NCI-H345 treated with DMSO at 0.1 percent for 48 hours (cell line): ENCODE measurements at regions not wholly inside any gene's neighbourhood (a gene's known extent, or its start where the extent isn't known, plus 50 kb on each side); places are given as distances from the start of the nearest gene placed in this dataset.

ENCODE experiments used
- DNase-seq: peaks from one replicate; lab custom pipeline; 2025; ENCODE audit not compliant: unreplicated experiment; lab: John Stamatoyannopoulos, UW

- no peak for DNase-seq
Observed at GRCh38 chr10:21327289-21327993, 198.0 kb downstream of the SKIDA1 start.

GRCh38 chr10:21326594-21327288 lies 198.7 kb downstream of the SKIDA1 start:
- no peak for DNase-seq

DNA sequence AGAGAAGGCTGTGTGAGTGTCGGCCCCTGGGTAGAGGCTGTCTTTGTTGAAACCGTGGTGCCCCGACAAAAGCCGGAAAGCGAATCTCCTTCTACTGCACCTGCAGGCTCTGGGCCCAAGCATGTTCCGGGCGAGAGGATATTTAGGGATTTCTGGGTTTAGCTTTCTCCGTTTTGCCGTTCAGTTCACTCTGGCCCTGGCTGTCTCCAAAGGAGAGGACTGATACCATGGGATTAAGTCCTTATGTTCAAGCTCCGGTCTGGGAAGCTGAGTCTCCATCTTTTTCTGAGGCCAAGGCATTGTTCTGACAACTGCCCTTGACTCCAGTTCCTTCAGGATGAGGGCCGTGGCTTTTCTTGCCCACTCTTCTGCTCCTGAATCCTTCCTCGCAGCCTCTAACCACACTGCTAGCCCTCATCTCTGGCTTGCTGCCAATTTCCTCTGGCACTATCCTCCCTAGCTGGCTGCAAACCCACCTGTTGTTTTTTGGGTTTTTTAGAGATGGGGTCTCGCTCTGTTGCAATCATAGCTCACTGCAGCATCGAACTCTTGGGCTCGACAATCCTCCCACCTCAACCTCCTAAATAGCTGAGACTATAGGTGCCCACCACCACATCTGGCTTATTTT lies 206.8 kb downstream of the SKIDA1 start:
- DNase-seq, result no peak

DNA sequence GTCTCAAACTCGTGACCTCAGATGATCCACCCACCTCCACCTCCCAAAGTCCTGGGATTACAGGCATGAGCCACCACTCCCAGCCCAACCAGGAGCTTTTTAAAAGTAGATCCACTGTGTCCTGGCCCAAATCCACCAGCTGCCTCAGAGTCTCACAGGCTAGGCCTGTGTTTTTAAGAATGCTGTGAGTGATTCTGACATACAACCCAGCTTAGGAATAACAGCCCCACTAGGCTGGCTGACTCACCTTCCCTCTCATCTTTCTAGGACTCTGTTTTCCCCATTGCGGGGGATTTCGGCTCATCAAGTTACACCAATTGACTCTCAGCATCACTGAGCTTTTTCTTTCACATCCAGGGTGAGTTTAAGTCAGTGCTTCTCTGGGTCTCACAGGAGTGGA lies 207.6 kb downstream of the SKIDA1 start:
- no peak for DNase-seq

- no peak for DNase-seq
Observed at GRCh38 chr10:21315645-21316220, 209.7 kb downstream of the SKIDA1 start.

DNA sequence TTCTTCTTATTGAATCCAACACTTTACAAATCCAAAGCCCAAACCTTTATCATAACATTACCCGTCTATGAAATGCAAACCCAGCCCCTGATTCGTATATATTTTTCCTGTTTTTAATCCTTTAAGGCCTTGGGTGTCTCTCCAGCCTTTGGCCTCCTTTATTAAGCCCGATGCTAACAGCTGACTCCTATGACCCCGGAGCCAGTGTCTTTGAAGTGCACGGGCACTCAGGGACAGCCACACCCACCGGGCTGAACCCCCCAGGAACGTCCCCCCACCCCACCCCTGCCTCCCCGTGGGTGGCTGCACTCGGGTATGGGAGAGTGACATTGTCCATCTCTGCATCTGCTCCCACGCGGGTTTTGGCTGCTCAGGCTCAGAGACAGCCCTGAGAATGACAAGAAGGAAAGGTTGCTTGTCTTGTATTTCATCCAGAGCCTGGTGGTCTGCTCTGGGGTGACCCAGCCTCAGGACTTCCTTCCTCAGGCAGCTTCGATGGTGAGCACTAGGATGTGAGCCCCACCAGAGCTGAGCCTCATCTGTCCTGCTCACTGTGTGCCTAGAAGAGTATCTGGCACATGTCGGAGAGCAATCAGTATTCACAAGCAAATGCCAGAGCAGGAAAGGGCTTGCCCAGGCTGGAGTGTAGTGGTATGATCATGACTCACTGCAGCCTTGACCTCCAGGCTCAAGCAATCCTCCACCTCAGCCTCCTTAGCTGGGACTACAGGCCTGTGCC lies 210.4 kb downstream of the SKIDA1 start:
- DNase-seq, result no peak

- DNase-seq, result no peak
Observed at GRCh38 chr10:21314111-21314626, 211.3 kb downstream of the SKIDA1 start.

DNA sequence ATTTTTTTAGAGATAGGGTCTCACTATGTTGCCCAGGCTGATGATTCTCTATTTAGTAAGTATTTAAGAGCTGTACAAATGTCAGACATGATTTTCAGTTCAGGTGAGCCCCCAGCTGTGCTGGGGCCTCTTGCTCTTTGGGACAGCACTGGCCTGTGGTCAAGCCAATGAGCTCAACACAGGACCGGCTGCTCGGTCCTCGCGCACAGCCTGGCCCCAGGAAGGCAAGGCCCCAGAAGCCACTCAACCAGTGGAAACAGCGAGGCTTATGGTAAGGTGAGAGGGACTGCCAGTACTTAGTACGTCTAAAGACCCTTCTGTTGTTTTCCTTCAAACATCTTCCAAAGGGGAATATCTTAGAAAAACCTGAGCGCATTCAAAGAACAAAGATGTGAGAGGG lies 211.8 kb downstream of the SKIDA1 start:
- no peak for DNase-seq

DNA sequence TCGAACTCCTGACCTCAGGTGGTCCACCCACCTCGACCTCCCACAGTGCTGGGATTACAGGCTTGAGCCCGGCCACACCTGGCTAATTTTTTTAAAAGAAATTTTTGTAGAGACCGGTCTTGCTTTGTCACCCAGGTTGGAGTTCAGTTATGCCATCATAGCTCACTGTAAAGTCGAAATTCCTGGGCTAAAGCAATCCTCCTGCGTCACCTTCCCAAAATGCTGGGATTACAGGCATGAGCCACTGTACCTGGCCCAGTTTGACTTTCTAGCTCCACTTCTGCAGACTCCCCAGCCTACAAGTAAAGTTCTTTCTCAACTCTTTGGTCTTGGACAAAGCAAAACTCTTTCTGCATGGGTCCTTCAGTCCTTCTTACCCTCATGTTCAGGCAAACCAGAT lies 214.1 kb downstream of the SKIDA1 start:
- no peak for DNase-seq

DNA sequence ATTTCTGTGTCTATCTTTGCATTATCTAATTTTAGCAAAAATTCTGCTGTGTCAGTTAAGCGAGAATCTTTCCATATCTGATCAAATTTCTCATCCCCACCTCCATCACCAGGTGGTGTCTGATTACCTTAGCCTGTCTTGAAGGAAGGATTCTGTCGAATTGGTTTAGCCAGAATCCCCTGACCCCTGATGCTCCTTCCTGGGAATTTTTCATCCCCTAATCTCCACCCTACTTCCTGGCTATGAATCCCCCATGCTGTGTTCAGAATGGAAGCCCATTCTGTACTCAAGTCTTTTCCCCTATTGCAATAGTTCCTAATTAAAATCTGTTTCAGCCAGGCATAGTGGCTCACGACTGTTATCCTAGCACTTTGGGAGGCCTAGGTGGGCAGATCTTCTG lies 216.1 kb downstream of the SKIDA1 start:
- no peak for DNase-seq

GRCh38 chr10:21308946-21309345 lies 216.5 kb downstream of the SKIDA1 start:
- no peak for DNase-seq

GRCh38 chr10:21308018-21308417 lies 217.5 kb downstream of the SKIDA1 start:
- DNase-seq, result no peak

- no peak for DNase-seq
Observed at GRCh38 chr10:21304608-21305007, 220.9 kb downstream of the SKIDA1 start.

- no peak for DNase-seq
Observed at GRCh38 chr10:21304198-21304597, 221.3 kb downstream of the SKIDA1 start.

- DNase-seq, result no peak
Observed at GRCh38 chr10:21300551-21300950, 224.9 kb downstream of the SKIDA1 start.

DNA sequence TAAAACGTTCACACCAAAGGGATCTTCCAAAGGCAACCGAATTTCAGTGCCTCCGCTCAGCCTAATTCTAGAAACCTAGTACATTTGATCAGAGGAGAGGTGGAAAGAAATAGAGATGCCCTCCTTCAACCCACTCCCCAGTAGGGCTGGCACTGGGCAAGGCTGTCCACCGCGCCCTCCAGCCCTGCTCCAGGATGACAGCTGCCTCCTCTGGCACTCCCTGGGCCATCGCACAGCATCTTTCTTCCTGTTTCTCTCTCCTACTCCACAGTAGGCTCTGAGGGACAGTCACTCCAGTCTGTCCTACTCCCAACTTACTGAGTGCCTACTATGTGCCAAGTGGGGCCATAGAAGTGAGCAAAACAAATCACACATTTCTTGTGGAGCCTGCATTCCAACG lies 226.2 kb downstream of the SKIDA1 start:
- no peak for DNase-seq

DNA sequence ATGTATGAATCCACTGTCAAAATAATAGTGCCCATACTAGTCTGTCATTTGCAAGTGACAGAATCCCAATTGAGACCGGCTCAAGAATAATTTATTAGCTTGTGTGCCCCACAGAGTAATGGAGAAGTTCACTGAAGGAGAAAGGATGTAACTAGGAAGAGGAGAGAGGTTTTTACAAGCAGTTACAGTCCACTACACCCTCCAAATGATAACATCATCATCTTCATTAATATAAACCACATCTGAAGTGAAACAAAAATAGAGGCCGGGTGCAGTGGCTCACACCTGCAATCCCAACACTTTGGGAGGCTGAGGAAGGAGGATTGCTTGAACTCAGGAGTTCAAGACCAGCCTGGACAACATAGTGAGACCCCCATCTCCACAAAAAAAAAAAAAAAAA lies 226.8 kb downstream of the SKIDA1 start:
- no peak for DNase-seq

GRCh38 chr10:21297603-21298383 lies 227.7 kb downstream of the SKIDA1 start:
- DNase-seq, result no peak

- DNase-seq, result no peak
Observed at GRCh38 chr10:21296575-21297355, 228.7 kb downstream of the SKIDA1 start.
